HEK293T (cell line): ENCODE measurements at regions not wholly inside any gene's neighbourhood (a gene's known extent, or its start where the extent isn't known, plus 50 kb on each side); places are given as distances from the start of the nearest gene placed in this dataset.

Experiments
- CTCF ChIA-PET: fragments of 350-600 bp; formaldehyde crosslinking; extraction: SDS; loops from one replicate; lab custom pipeline; 2021; ENCODE audit warnings: antibody characterized with exemption, inconsistent platforms; lab: Yijun Ruan, JAX
- POLR2A ChIA-PET: fragments of 350-600 bp; formaldehyde crosslinking; extraction: SDS; loops from one replicate; lab custom pipeline; 2020; ENCODE audit warnings: antibody characterized with exemption, inconsistent platforms; lab: Yijun Ruan, JAX
- DNase-seq: peaks from one replicate; pipeline ENCODE4 v3.0.0; 2012; ENCODE audit warnings: mixed read lengths; ENCODE audit errors: extremely low spot score
- ARNT ChIP-seq: fragments of 450-650 bp; IDR thresholded peaks from 2 replicates; pipeline ENCODE4 v1.6.1; 2017; ENCODE audit warnings: mild to moderate bottlenecking
- BHLHE40 ChIP-seq: fragments of 450-650 bp; IDR thresholded peaks from 2 replicates; pipeline ENCODE4 v1.6.1; 2016; ENCODE audit warnings: mild to moderate bottlenecking, moderate library complexity, borderline replicate concordance
- CTBP1 ChIP-seq: fragments of 450-650 bp; IDR thresholded peaks from 2 replicates; pipeline ENCODE4 v1.6.1; 2016; ENCODE audit warnings: borderline replicate concordance
- ELF4 ChIP-seq: fragments of 450-650 bp; IDR thresholded peaks from 2 replicates; pipeline ENCODE4 v1.6.1; 2017; ENCODE audit warnings: antibody characterized with exemption
- FOXA1 ChIP-seq: fragments of 450-650 bp; IDR thresholded peaks from 2 replicates; pipeline ENCODE4 v1.6.1; 2016; ENCODE audit warnings: mild to moderate bottlenecking
- FOXK2 ChIP-seq: fragments of 450-650 bp; IDR thresholded peaks from 2 replicates; pipeline ENCODE4 v1.6.1; 2016; ENCODE audit warnings: mild to moderate bottlenecking
- FOXM1 ChIP-seq: fragments of 450-650 bp; IDR thresholded peaks from 2 replicates; pipeline ENCODE4 v1.6.1; 2017; ENCODE audit warnings: mild to moderate bottlenecking, borderline replicate concordance
- HDGF ChIP-seq: fragments of 450-650 bp; IDR thresholded peaks from 2 replicates; pipeline ENCODE4 v1.6.1; 2017; ENCODE audit warnings: antibody characterized with exemption, borderline replicate concordance
- L3MBTL2 ChIP-seq: fragments of 450-650 bp; conservative IDR thresholded peaks from 2 replicates; pipeline ENCODE4 v1.6.1; 2016; ENCODE audit warnings: mild to moderate bottlenecking
- LEF1 ChIP-seq: fragments of 450-650 bp; IDR thresholded peaks from 2 replicates; pipeline ENCODE4 v1.6.1; 2017; ENCODE audit warnings: mild to moderate bottlenecking, borderline replicate concordance
- NFRKB ChIP-seq: fragments of 450-650 bp; IDR thresholded peaks from 2 replicates; pipeline ENCODE4 v1.6.1; 2016; ENCODE audit warnings: mild to moderate bottlenecking, moderate library complexity
- PKNOX1 ChIP-seq: fragments of 450-650 bp; IDR thresholded peaks from 2 replicates; pipeline ENCODE4 v1.6.1; 2016
- SP1 ChIP-seq: fragments of 450-650 bp; IDR thresholded peaks from 2 replicates; pipeline ENCODE4 v1.6.1; 2017
- SUZ12 ChIP-seq: fragments of 450-650 bp; IDR thresholded peaks from 2 replicates; pipeline ENCODE4 v1.6.1; 2016; ENCODE audit warnings: mild to moderate bottlenecking
- TARDBP ChIP-seq: fragments of 450-650 bp; IDR thresholded peaks from 2 replicates; pipeline ENCODE4 v1.6.1; 2016
- ZNF384 ChIP-seq: fragments of 450-650 bp; IDR thresholded peaks from 2 replicates; pipeline ENCODE4 v1.6.1; 2016

GRCh38 chr5:159749146-159749545 lies 167.1 kb upstream of the ADRA1B start:
- POLR2A ChIA-PET, result no interaction called here
- TF ChIP-seq HDGF, result no peak
- no peak for TF ChIP-seq PKNOX1
- TF ChIP-seq CTBP1, result no peak
- TF ChIP-seq ARNT, result no peak
- TF ChIP-seq FOXA1, result no peak
- no peak for TF ChIP-seq ZNF384
- no peak for TF ChIP-seq FOXK2
- TF ChIP-seq NFRKB, result no peak
- TF ChIP-seq BHLHE40, result no peak
- no peak for TF ChIP-seq SP1
- no peak for TF ChIP-seq L3MBTL2
- no peak for TF ChIP-seq TARDBP
- TF ChIP-seq LEF1, result no peak
- TF ChIP-seq ELF4, result no peak
- no peak for TF ChIP-seq SUZ12
- TF ChIP-seq FOXM1, result no peak
- no peak for DNase-seq
- CTCF ChIA-PET, result no interaction called here

- POLR2A ChIA-PET, result no interaction called here
- TF ChIP-seq FOXA1, result no peak
- no peak for TF ChIP-seq ARNT
- no peak for TF ChIP-seq HDGF
- TF ChIP-seq CTBP1, result no peak
- TF ChIP-seq ELF4, result no peak
- no peak for TF ChIP-seq LEF1
- TF ChIP-seq PKNOX1, result no peak
- no peak for TF ChIP-seq NFRKB
- CTCF ChIA-PET, result no interaction called here
- no peak for DNase-seq
Observed at GRCh38 chr5:159750226-159750625, 166.1 kb upstream of the ADRA1B start.

GRCh38 chr5:159751459-159751858 lies 164.8 kb upstream of the ADRA1B start:
- ChIA-PET POLR2A (no interaction called here), CTCF (no interaction called here)
- no peak for DNase-seq
- TF ChIP-seq CTBP1, result no peak
- TF ChIP-seq NFRKB, result no peak
- no peak for TF ChIP-seq L3MBTL2
- TF ChIP-seq PKNOX1, result no peak
- no peak for TF ChIP-seq SP1
- TF ChIP-seq TARDBP, result no peak
- TF ChIP-seq SUZ12, result no peak
- TF ChIP-seq LEF1, result no peak
- no peak for TF ChIP-seq HDGF
- no peak for TF ChIP-seq FOXM1

- ChIA-PET POLR2A (interaction anchor here (0.7 kb wide), 1 partner anchor 9 kb away, joined by 3 read pairs; no protein-coding TSS in a partner anchor), CTCF (no interaction called here)
- DNase-seq, result no peak
- TF ChIP-seq ZNF384, result no peak
- no peak for TF ChIP-seq ARNT
- no peak for TF ChIP-seq CTBP1
- no peak for TF ChIP-seq FOXK2
- no peak for TF ChIP-seq NFRKB
- TF ChIP-seq PKNOX1, result no peak
- no peak for TF ChIP-seq L3MBTL2
- TF ChIP-seq HDGF, result no peak
- no peak for TF ChIP-seq SUZ12
- no peak for TF ChIP-seq BHLHE40
- no peak for TF ChIP-seq ELF4
Observed at GRCh38 chr5:159752622-159753275, 163.5 kb upstream of the ADRA1B start.

- TF ChIP-seq ELF4, result no peak
- TF ChIP-seq FOXM1, result no peak
- TF ChIP-seq BHLHE40, result no peak
- no peak for TF ChIP-seq CTBP1
- TF ChIP-seq FOXA1, result no peak
- TF ChIP-seq ARNT, result no peak
- TF ChIP-seq FOXK2, result no peak
- TF ChIP-seq ZNF384, result no peak
- TF ChIP-seq TARDBP, result no peak
- no peak for TF ChIP-seq LEF1
- no peak for TF ChIP-seq NFRKB
- TF ChIP-seq SUZ12, result no peak
- TF ChIP-seq SP1, result no peak
- ChIA-PET POLR2A (no interaction called here), CTCF (no interaction called here)
- DNase-seq, result no peak
Observed at GRCh38 chr5:159758189-159758588, 158.1 kb upstream of the ADRA1B start.
